GM10266 (cell line): ENCODE measurements at regions not wholly inside any gene's neighbourhood (a gene's known extent, or its start where the extent isn't known, plus 50 kb on each side); places are given as distances from the start of the nearest gene placed in this dataset.

Source experiments
- DNase-seq: peaks from one replicate; pipeline ENCODE4 v3.0.0; 2012; ENCODE audit errors: extremely low spot score
- TF ChIP-seq, protein P1 (sequence below): IDR thresholded peaks from 2 replicates; pipeline ENCODE4 v1.5.1; 2012; ENCODE audit warnings: mild to moderate bottlenecking, low read depth; ENCODE audit not compliant: control insufficient read depth, insufficient read depth; ENCODE audit errors: missing control alignments

DNA sequence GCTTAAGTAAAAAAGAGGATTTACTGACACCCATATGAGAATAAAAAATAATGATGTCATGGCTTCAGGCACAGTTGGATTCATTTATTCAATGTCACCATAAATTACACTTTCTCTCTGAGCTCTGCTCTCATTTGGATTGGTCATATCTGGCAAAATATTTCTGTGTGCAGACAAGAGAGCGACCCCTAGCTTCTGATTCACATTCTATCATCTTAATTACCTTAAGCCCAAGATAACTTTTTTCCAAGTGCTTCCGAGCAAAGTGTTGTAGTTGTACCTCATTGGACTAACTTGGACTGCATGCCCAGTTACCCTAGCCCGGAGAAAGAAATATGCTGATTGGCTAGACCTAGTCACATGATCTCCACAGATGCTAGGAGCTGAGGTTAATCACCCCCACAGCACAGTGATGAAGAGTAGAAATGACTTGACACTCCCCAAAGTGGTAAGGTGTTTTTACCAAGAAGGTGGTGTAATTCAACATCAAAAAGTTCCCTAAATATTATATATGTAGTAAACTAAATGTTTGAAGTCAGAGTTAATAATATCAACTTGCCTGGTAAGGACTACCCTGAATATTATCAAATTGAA is 552.2 kb upstream of the SUCLG2 start:
- TF ChIP-seq, protein P1, sequence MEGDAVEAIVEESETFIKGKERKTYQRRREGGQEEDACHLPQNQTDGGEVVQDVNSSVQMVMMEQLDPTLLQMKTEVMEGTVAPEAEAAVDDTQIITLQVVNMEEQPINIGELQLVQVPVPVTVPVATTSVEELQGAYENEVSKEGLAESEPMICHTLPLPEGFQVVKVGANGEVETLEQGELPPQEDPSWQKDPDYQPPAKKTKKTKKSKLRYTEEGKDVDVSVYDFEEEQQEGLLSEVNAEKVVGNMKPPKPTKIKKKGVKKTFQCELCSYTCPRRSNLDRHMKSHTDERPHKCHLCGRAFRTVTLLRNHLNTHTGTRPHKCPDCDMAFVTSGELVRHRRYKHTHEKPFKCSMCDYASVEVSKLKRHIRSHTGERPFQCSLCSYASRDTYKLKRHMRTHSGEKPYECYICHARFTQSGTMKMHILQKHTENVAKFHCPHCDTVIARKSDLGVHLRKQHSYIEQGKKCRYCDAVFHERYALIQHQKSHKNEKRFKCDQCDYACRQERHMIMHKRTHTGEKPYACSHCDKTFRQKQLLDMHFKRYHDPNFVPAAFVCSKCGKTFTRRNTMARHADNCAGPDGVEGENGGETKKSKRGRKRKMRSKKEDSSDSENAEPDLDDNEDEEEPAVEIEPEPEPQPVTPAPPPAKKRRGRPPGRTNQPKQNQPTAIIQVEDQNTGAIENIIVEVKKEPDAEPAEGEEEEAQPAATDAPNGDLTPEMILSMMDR: no peak
- DNase-seq: no peak

DNA sequence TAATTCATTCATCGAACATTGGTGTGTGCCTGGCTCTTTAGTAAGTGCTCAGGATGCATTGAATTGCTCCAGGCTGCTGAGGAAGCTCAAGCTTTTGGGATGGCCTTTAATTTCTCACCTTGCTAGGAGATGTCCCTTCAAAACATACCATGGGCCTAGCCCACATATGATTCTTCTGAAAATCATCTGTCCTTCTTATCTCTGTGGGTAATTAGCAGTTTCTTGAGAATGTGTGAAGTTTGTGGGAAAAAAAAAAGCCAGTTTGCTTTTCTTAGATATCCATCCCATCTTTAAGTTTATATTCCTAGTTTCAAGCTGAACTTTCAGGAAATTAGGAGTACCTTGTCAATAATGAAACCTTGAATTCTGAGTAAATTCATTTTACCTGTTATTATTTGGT is 532.3 kb upstream of the SUCLG2 start:
- TF ChIP-seq, protein P1: no peak
- no peak for DNase-seq

DNA sequence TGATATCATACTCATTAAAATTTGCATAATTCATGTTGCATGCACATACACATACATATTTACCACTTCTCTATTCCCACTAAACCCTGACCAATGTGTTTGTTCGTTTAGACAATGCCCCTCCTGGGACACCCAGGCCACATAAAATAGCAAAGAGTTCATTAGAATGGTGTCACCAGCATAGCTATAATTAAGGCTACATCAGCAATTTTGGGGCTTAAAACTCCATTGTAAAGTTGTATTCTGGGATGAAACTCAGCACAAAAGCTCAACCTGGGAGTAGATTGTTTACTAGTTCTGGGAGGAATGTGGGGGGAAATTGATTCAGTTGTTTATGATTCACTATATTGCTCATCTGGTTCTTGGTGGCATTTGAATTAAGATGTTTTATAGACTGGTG is 522.2 kb upstream of the SUCLG2 start:
- TF ChIP-seq, protein P1: no peak
- DNase-seq: no peak

DNA sequence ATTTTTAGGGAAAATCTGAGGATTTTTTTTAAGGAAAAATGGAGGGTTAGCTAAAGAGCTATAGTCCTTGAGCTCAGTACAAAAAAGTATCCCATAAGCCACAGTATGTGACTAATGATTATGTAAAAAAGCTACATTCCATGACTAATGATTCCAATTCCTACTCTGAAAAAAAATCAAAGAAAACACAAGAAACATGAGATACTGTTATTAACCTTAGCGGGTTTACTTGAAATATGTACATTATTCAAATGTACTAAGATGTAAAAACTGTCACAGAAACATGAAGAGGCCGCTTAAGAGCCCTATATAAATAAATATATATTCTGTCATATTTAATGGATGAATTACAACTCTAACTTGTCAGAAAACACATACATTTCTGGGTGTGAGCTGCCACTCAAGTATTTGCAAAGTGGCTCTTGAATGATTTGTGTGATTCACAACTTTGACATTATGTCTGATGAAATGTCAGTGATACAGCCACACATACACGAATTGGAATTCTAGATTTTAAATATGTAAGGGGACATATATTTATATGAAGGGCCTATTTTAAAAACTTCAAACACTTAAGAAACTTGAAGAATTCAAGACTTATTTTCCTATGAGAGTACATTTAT is 518.7 kb upstream of the SUCLG2 start:
- TF ChIP-seq, protein P1: no peak

DNA sequence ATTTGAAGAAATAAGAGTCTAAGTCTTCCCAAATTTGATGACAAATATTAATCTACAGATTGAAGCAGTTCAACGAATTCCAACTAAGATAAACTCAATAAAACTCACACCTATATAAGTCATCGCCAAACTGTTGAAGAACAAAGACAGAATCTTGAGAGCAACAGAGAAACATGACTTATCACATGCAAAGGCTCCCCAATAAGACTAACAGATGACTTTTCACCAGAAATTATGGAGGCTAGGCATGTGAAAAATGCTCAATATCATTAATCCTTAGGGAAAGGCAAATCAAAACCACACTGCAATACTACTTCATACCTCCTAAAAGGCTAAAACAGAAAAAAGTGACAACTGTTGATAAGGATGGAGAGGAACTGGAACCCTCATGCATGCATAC is 517.6 kb upstream of the SUCLG2 start:
- TF ChIP-seq, protein P1: no peak

More for the DNA sequence above, 518.7 kb upstream of the SUCLG2 start:
- DNase-seq: no peak

DNA sequence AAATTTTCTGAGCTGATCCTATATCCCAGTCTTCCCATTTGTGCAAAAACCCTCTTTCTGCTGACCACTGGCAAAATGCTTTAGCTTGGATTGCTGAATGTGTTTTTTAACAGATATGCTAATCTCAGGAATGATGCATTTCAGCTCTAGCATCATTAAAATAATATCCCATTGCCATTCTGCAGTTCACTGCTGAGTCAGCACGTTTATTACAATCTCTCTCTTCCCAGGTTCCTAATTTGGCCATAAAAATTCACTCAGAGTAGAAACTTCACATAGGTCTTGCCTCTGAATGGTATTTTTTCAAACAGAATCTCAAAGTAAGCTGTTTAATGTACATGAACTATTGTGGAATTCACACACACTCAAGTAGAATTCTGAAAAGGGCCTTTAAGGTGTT is 509.6 kb upstream of the SUCLG2 start:
- no peak for DNase-seq
- TF ChIP-seq, protein P1: no peak

More for the DNA sequence above, 517.6 kb upstream of the SUCLG2 start:
- DNase-seq: no peak

DNA sequence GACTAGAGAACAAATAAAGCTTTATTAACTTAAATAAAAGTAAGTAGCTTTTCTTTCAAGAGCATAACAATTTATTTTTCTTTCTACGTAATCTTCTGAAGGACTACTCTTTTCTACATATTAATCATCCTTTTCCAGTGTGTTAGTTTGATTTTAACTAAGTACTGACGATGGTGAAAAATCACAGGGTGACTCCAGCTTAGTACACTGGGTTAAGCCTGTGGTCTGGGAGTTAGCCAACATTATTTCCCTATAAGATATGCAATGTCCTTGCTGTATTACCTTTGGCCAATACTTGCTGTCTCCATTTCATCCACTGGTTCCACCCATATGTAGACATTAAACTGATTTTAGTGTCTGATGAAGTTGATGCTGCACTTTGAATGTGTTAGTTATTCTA is 508.6 kb upstream of the SUCLG2 start:
- no peak for DNase-seq
- TF ChIP-seq, protein P1: no peak
